ENCODE measurements at regions not wholly inside any gene's neighbourhood (a gene's known extent, or its start where the extent isn't known, plus 50 kb on each side); places are given as distances from the start of the nearest gene placed in this dataset.
"Not testable (repeated sequence)": the region's sequence is repeated elsewhere in the genome, so short reads cannot be mapped to it uniquely, and the experiment has no call there.

- DNase-seq, result no peak
Observed at GRCh38 chr4:157776930-157777528, 395.8 kb downstream of the GASK1B start.

- no peak for DNase-seq
Observed at GRCh38 chr4:157775971-157776370, 396.9 kb downstream of the GASK1B start.

- DNase-seq, result no peak
Observed at GRCh38 chr4:157772907-157773306, 399.9 kb downstream of the GASK1B start.

- no peak for DNase-seq
Observed at GRCh38 chr4:157768419-157768818, 404.4 kb downstream of the GASK1B start.

- no peak for DNase-seq
Observed at GRCh38 chr4:157763490-157763889, 409.3 kb downstream of the GASK1B start.

GRCh38 chr4:157754410-157754809 lies 418.4 kb downstream of the GASK1B start:
- no peak for DNase-seq

- no peak for DNase-seq
Observed at GRCh38 chr4:157751631-157752030, 421.2 kb downstream of the GASK1B start.

GRCh38 chr4:157741642-157742041 lies 431.2 kb downstream of the GASK1B start:
- no peak for DNase-seq

- no peak for DNase-seq
Observed at GRCh38 chr4:157739242-157739641, 433.6 kb downstream of the GASK1B start.

- DNase-seq, result no peak
Observed at GRCh38 chr4:157728215-157728614, 444.6 kb downstream of the GASK1B start.

- no peak for DNase-seq
Observed at GRCh38 chr4:157727163-157727562, 445.7 kb downstream of the GASK1B start.

- no peak for DNase-seq
Observed at GRCh38 chr4:157722146-157722545, 450.7 kb downstream of the GASK1B start.

GRCh38 chr4:157713342-157713741 lies 459.5 kb downstream of the GASK1B start:
- DNase-seq, result no peak

- DNase-seq, result no peak
Observed at GRCh38 chr4:157706155-157706554, 466.7 kb downstream of the GASK1B start.

GRCh38 chr4:157702831-157703230 lies 470.0 kb downstream of the GASK1B start:
- no peak for DNase-seq

GRCh38 chr4:157701695-157701994 lies 471.2 kb downstream of the GASK1B start:
- no peak for DNase-seq

GRCh38 chr4:157700898-157701694 lies 471.7 kb downstream of the GASK1B start:
- DNase-seq, result no peak

GRCh38 chr4:157689476-157689875 lies 468.9 kb downstream of the GRIA2 start:
- no peak for DNase-seq

- DNase-seq, result no peak
Observed at GRCh38 chr4:157687971-157688370, 467.4 kb downstream of the GRIA2 start.

GRCh38 chr4:157679326-157679725 lies 458.8 kb downstream of the GRIA2 start:
- DNase-seq, result not testable (repeated sequence)

- DNase-seq, result no peak
Observed at GRCh38 chr4:157678478-157678877, 457.9 kb downstream of the GRIA2 start.

GRCh38 chr4:157674699-157675098 lies 454.2 kb downstream of the GRIA2 start:
- no peak for DNase-seq

GRCh38 chr4:157667836-157668235 lies 447.3 kb downstream of the GRIA2 start:
- no peak for DNase-seq

- DNase-seq, result no peak
Observed at GRCh38 chr4:157664726-157665125, 444.2 kb downstream of the GRIA2 start.

Measured in inflammatory macrophage (primary cell).